ENCODE measurements at regions not wholly inside any gene's neighbourhood (a gene's known extent, or its start where the extent isn't known, plus 50 kb on each side); places are given as distances from the start of the nearest gene placed in this dataset.
A peak's percentile ranks its signal among the peaks of the same experiment; 100 is the strongest.

- DNase-seq = no peak
- H3K9me3 ChIP-seq = peaks cover 12 to 19% (median 12%) of the 10 kb centered on the region in 4 donors
- no peak overlapping the region for H3K4me3 ChIP-seq
- no peak overlapping the region for H3K27ac ChIP-seq
- WGBS, 2 donors = 88 to 92% methylated on average over 5 of the region's 5 CpGs
- no peaks in the 10 kb centered on the region for H3K27me3 ChIP-seq
- no peaks in the 10 kb centered on the region for H3K4me1 ChIP-seq
- ATAC-seq (ENCODE audit: low FRiP score in 2 of 2) = no peak
- TF ChIP-seq POLR2AphosphoS5 (IDR thresholded peaks at IDR 0.05) (no peak), CTCF (IDR thresholded peaks at IDR 0.05) (no peak), EP300 (IDR thresholded peaks at IDR 0.05) (no peak), POLR2A (IDR thresholded peaks at IDR 0.05) (no peak)
- H3K36me3 ChIP-seq = no peaks in the 10 kb centered on the region
Measured at GRCh38 chr4:123577225-123577906, 180.8 kb downstream of the SPRY1 start.

- Histone ChIP-seq H3K4me3 (no peak overlapping the region), H3K27ac (no peak overlapping the region), H3K27me3 (no peaks in the 10 kb centered on the region), H3K36me3 (no peaks in the 10 kb centered on the region), H3K9me3 (peaks cover 12 to 19% (median 12%) of the 10 kb centered on the region in 4 donors), H3K4me1 (no peaks in the 10 kb centered on the region)
- DNase-seq = no peak
- no peak for ATAC-seq (ENCODE audit: low FRiP score in 2 of 2)
- 85 to 86% methylated on average over 3 of the region's 3 CpGs for WGBS, 2 donors
- TF ChIP-seq CTCF (IDR thresholded peaks at IDR 0.05) = no peak
- TF ChIP-seq POLR2A (IDR thresholded peaks at IDR 0.05) = no peak
- no peak for TF ChIP-seq POLR2AphosphoS5 (IDR thresholded peaks at IDR 0.05)
- no peak for TF ChIP-seq EP300 (IDR thresholded peaks at IDR 0.05)
Measured at GRCh38 chr4:123578276-123579029, 181.9 kb downstream of the SPRY1 start.

GRCh38 chr4:123579961-123580360 is 183.4 kb downstream of the SPRY1 start:
- Histone ChIP-seq H3K4me3 (no peak overlapping the region), H3K27ac (no peak overlapping the region), H3K36me3 (no peaks in the 10 kb centered on the region), H3K9me3 (peaks cover 12 to 19% (median 12%) of the 10 kb centered on the region in 4 donors), H3K4me1 (no peaks in the 10 kb centered on the region), H3K27me3 (no peaks in the 10 kb centered on the region)
- ATAC-seq (ENCODE audit: low FRiP score in 2 of 2) (no peak), DNase-seq (no peak)
- TF ChIP-seq EP300 (IDR thresholded peaks at IDR 0.05) = no peak
- no peak for TF ChIP-seq CTCF (IDR thresholded peaks at IDR 0.05)
- no peak for TF ChIP-seq POLR2A (IDR thresholded peaks at IDR 0.05)
- no peak for TF ChIP-seq POLR2AphosphoS5 (IDR thresholded peaks at IDR 0.05)
- 95 to 97% methylated on average over 2 of the region's 2 CpGs for WGBS, 2 donors

GRCh38 chr4:123580981-123581664 is 184.5 kb downstream of the SPRY1 start:
- Histone ChIP-seq H3K9me3 (peaks cover 12 to 19% (median 12%) of the 10 kb centered on the region in 4 donors), H3K36me3 (no peaks in the 10 kb centered on the region), H3K27me3 (no peaks in the 10 kb centered on the region), H3K27ac (no peak overlapping the region), H3K4me1 (no peaks in the 10 kb centered on the region), H3K4me3 (no peak overlapping the region)
- TF ChIP-seq EP300 (IDR thresholded peaks at IDR 0.05) (no peak), POLR2A (IDR thresholded peaks at IDR 0.05) (no peak), CTCF (IDR thresholded peaks at IDR 0.05) (no peak), POLR2AphosphoS5 (IDR thresholded peaks at IDR 0.05) (no peak)
- DNase-seq = peak in 1 of 2 donors; percentile 23
- WGBS, 2 donors = 90 to 95% methylated on average over 5 to 8 of the region's 8 CpGs
- ATAC-seq (ENCODE audit: low FRiP score in 2 of 2) = no peak

Data from upper lobe of left lung (tissue), 6 donors.